ENCODE measurements at regions not wholly inside any gene's neighbourhood (a gene's known extent, or its start where the extent isn't known, plus 50 kb on each side); places are given as distances from the start of the nearest gene placed in this dataset.

DNA sequence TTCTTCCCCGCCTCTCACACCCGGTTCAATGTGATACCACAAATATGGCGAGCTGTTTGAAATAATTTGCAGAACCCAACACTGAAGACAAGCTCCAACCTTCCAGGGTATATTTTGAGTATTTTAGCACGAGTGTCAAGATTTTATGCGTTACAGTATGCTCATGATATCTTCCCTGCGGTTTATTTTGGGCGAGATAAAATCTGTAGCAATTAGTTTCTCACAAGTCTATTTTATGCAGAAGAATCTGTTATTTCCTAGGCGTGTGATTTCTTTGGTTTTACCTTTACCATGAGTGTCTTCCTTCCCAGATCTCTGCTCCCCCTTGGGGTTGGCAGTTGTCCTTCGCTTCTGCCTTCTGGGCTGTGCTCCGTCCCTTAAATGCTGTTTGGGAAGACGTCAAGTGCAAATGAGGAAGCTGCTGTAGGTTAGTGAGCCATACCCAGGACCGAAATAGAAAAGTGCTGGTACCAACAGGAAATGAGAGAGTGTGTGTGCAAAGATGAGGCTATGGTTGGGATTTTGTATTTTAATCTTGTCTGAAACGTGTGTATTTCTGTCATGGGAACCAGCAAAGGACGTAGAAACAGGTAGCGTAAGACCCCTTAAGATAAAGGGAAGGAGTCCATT, 299.8 kb downstream of the KLF6 start:
- 100% methylated on average over 2 of the region's 15 CpGs; no CpG with 5 or more reads in 1 of the 2 experiments for WGBS, 2 experiments (ENCODE audit: extremely low coverage in 2 of 2, insufficient read length in 1 of 2)
- peak overlapping the region; percentile 63; the same call in 1 of the 2 replicates for H2BK20ac ChIP-seq (ENCODE audit: low read depth, low read length)
- H2AK9ac ChIP-seq (replicated peaks; ENCODE audit: low read depth, low read length, poor library complexity) = no peak overlapping the region
- DNase-seq = no peak
- BruUV-seq (replicated peaks) = no TSS peak
- peak overlapping the region; percentile 28; the same call in 1 of the 2 replicates for H4K91ac ChIP-seq (ENCODE audit: insufficient read depth, low read depth, low read length)
- H3K79me1 ChIP-seq (ENCODE audit: low read depth in 1 of 2, low read length in 2 of 2) = 0 out of 4 replicates have a peak, but pooled peaks cover 0 to 3% of the 10 kb centered on the region in 2 experiments
- CTCF ChIA-PET = no interaction called here
- H3K4me3 ChIP-seq (ENCODE audit: insufficient read depth, low read depth, low read length) = no peak overlapping the region
- peak overlapping the region; percentile 31; the same call in 1 of the 2 replicates for H3K27ac ChIP-seq (ENCODE audit: insufficient read depth, low read length)
- H3K4me2 ChIP-seq (ENCODE audit: low read depth, low read length) = no peak overlapping the region
- no peak overlapping the region for H4K5ac ChIP-seq (ENCODE audit: low read depth, low read length)
- no peaks in the 10 kb centered on the region for H3K36me3 ChIP-seq (ENCODE audit: control insufficient read depth, insufficient read depth, low read length)
- H3K9me3 ChIP-seq (ENCODE audit: control insufficient read depth, insufficient read depth, low read length) = no peaks in the 10 kb centered on the region
- POLR2A ChIA-PET (ENCODE audit: unreplicated experiment) = no interaction called here
- H4K8ac ChIP-seq (ENCODE audit: low read depth in 2 of 2, low read length in 2 of 2) = peak overlapping the region in 1 of 2 experiments; percentile 70; a peak in 1 of 4 replicates
- intact Hi-C loops (cut with micrococcal nuclease) (no loop called here), in situ Hi-C loops (cut with MboI; ENCODE audit: low sequenced_read_pairs) (no loop called here), dilution Hi-C loops (cut with HindIII; ENCODE audit: low sequenced_read_pairs, unreplicated experiment) (no loop called here)
- peak overlapping the region; percentile 74 for H2AFZ ChIP-seq (replicated peaks; ENCODE audit: low read length, poor library complexity)
- H3K9ac ChIP-seq (ENCODE audit: low read depth, low read length) = no peak overlapping the region
- no peaks in the 10 kb centered on the region for H4K20me1 ChIP-seq (ENCODE audit: insufficient read depth, low read length)
- peaks cover 14% of the 10 kb centered on the region for H3K4me1 ChIP-seq (ENCODE audit: control insufficient read depth, insufficient read depth, low read length)
- H2BK120ac ChIP-seq (ENCODE audit: low read depth, low read length) = peak overlapping the region; percentile 65
- peak overlapping the region; percentile 70 for H3K14ac ChIP-seq (replicated peaks; ENCODE audit: low read depth, low read length)
- H3K9me1 ChIP-seq (ENCODE audit: insufficient read depth, low read length) = peaks cover 24% of the 10 kb centered on the region
- no peaks in the 10 kb centered on the region for H3K27me3 ChIP-seq (ENCODE audit: control insufficient read depth, insufficient read depth, low read length)
- no peak for TF ChIP-seq RCOR1 (IDR thresholded peaks at IDR 0.05; ENCODE audit: insufficient replicate concordance, low read length)
- no peak for TF ChIP-seq NFE2L2 (IDR thresholded peaks at IDR 0.05; ENCODE audit: low read depth, low read length)
- TF ChIP-seq FOS (IDR thresholded peaks at IDR 0.05; ENCODE audit: low read depth, low read length) = no peak
- no peak for TF ChIP-seq CEBPB (IDR thresholded peaks at IDR 0.05; ENCODE audit: low read depth, low read length)
- TF ChIP-seq SMC3 (IDR thresholded peaks at IDR 0.05; ENCODE audit: low read depth, low read length) = no peak
- TF ChIP-seq, protein P1, sequence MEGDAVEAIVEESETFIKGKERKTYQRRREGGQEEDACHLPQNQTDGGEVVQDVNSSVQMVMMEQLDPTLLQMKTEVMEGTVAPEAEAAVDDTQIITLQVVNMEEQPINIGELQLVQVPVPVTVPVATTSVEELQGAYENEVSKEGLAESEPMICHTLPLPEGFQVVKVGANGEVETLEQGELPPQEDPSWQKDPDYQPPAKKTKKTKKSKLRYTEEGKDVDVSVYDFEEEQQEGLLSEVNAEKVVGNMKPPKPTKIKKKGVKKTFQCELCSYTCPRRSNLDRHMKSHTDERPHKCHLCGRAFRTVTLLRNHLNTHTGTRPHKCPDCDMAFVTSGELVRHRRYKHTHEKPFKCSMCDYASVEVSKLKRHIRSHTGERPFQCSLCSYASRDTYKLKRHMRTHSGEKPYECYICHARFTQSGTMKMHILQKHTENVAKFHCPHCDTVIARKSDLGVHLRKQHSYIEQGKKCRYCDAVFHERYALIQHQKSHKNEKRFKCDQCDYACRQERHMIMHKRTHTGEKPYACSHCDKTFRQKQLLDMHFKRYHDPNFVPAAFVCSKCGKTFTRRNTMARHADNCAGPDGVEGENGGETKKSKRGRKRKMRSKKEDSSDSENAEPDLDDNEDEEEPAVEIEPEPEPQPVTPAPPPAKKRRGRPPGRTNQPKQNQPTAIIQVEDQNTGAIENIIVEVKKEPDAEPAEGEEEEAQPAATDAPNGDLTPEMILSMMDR (conservative IDR thresholded peaks at IDR 0.05; ENCODE audit: low read depth, low read length) = no peak
- no peak for TF ChIP-seq BHLHE40 (IDR thresholded peaks at IDR 0.05; ENCODE audit: low read depth, low read length)
- no peak overlapping the region; the same call in 1 of the 2 replicates for H3K23ac ChIP-seq (ENCODE audit: low read depth, low read length)
- H2BK15ac ChIP-seq (ENCODE audit: low read depth, low read length) = peak overlapping the region; percentile 40; the same call in 1 of the 3 replicates
- H2BK5ac ChIP-seq (ENCODE audit: low read depth, low read length, poor library complexity, severe bottlenecking) = no peak overlapping the region
- H3K18ac ChIP-seq (ENCODE audit: low read depth, low read length) = no peak overlapping the region
- no peak overlapping the region for H3K56ac ChIP-seq (ENCODE audit: extremely low read depth, insufficient read depth, low read length)
- ATAC-seq (ENCODE audit: low read depth) = no peak
- peak overlapping the region; percentile 39 for H3K4ac ChIP-seq (ENCODE audit: low read depth, low read length)
- peak overlapping the region; percentile 66 for H2AK5ac ChIP-seq (ENCODE audit: low read depth, low read length)
